IPS DF 19.7 (cell line): ENCODE measurements at regions not wholly inside any gene's neighbourhood (a gene's known extent, or its start where the extent isn't known, plus 50 kb on each side); places are given as distances from the start of the nearest gene placed in this dataset.
A peak's percentile ranks its signal among the peaks of the same experiment; 100 is the strongest.
"Not testable (repeated sequence)": the region's sequence is repeated elsewhere in the genome, so short reads cannot be mapped to it uniquely, and the experiment has no call there.

Experiments used
- DNase-seq: peaks from one replicate; pipeline ENCODE4 v3.0.0-alpha.2; 2013; ENCODE audit warnings: low read depth, low spot score

DNA sequence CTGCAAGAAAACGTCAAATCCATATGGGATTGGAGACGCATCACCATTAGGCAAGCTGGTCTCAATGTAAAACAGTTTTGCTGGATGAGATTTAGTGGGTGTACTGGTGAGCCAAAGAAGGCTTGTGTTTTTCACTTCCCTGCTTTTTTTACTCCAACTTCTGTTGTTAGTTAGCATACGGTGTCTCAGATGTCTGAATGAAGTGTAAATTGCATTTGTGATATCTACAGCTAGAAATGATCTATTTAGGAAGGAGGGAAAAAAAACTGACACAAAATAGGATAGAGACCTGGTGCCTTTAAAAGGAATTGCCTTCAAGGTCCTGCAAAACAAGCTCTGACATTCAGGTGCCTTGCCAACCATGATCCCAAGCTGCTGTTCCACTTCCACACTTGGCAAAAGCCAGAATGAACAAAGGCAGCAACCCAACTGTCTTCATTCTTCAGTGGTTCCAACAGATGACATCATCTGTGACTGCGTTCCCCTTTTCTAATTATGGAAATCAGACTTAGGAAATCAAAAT lies 104.2 kb upstream of the RAI14 start:
- DNase-seq, result no peak

DNA sequence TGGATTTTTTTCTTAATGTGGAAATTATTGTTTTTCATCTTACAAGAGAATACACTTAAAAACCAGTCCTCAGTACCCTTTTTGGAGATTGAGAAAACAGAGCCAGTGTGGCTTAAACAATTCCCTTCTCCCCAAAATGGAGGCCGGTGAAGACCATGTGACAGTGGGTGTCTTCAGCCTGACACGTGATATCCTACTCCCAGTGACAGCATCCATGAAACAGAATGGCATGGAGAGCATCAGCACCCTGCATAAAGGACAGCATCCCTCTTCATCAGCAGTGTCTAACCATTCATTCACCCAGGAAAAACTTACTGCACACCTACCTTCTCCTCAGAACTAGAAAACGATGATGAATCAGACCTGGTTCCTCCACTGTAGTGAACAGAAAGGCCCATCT lies 103.4 kb upstream of the RAI14 start:
- no peak for DNase-seq

DNA sequence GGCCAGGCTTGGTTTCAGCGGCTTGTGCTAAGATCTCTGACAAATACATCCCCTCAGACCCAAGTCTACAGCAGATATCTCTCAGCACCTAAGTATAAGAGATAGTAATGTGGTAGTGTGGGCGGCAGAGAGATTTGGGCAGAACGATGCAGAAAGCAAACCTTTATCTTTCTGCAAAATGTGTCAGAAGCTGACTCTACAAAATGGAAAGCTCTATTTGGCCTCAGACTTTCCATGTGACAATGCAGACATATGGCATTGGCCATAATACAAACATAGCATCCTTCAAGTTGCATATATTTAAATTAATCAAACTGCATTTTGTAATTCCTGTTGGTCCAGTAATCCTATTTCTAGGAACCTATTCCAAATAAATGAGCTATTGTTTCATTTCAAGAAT lies 102.5 kb upstream of the RAI14 start:
- no peak for DNase-seq

DNA sequence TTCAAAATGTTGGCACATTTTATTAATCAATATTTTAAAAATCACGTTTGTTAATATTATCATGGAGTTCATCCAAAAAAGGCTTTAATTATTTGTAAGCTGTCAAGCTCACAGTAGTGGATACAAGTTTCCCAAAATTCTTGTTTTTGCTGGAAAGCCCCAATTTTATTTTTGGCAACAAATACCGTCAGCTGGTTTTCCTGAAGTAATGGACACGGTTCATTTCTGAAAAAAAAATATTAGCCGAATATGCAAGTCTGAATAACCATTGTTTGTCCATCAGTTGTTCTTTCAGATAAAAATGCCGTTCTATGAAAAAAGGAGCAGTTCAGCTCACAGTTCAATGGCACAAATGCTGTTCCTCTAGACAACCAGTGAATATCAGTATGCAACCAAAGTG lies 101.5 kb upstream of the RAI14 start:
- no peak for DNase-seq

DNA sequence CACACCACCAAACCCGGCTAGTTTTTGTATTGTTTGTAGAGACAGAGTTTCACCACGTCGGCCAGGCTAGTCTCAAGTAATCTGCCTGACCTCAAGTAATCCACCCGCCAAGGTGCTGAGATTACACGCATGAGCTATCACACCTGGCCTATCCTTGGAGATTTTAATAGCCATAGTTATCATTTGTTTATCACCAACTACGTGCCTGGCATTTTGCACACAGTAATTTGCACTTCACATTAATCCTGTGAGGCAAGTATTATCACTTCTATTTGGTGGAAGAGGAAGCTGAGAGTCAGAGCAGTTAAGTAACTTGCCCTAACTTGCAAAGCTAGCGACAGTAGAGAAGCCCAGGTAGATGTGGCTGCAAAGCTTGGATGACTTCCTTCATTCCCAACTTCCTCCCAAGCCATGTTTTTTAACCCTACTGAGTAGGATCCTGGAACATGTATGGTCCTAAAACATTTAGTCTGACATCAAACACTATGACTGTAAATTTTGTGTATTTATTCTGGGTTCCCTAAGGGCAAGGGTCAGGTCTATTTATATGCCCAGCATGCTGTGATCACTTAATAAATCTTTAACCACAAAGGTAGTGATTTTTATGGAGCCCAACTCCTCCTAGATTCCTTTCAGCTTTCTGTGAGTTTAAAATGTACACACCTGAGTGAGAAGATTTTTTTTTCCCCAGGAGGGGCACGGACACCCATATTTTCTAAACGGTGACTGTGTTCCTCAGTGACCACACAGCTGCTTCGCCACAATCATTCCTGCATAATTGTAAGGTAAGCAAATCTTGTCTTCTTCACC lies 100.2 kb upstream of the RAI14 start:
- no peak for DNase-seq

DNA sequence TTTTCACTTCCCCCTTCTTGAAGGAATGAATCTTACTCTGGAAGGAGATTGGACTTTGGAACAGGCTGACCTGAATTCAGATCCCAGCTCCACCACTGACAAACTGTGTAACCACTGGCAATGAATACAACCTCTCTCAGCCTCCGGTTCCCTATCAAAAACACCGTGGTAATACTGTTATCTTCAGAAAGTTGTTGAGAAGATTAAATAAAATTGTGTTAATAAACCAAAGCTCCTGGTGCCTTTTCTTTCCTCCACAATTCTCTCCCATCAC lies 99.7 kb upstream of the RAI14 start:
- DNase-seq, result no peak

DNA sequence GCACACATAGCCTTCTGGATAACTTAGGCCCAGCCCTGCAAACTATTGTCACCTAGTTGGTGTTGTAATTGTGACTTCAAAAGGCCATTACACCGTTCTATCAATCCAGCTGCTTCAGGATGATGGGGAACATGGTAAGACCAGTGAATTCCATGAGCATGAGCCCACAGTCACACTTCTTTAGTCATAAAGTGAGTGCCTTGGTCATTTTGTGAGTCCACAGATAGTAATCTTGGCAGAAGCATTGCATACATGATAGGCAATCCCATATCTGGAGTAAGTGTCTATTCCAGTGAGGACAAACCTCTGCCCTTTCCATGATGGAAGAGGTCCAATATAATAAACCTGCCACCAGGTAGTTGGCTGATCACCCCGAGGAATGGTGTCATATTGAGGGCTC lies 94.5 kb upstream of the RAI14 start:
- DNase-seq, result not testable (repeated sequence)

DNA sequence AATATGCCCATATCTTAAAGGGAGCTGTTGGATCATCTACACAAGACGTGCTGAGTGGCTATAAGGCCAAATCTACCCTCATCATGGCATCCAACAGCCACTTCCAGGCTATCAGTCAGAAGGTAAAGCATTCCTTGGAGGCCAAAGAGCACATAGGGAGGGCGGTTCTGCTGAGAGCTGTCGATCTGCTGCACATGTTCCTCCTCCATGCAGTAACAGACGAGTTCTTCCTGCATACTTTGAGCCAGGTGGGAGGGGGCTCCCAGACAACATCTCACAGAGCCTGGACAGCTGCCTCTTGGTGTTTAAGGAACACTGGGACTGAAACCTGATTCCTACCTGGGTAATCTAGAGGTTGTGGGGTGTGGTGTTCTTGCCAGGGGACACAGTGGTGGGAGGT lies 93.3 kb upstream of the RAI14 start:
- DNase-seq, result no peak

DNA sequence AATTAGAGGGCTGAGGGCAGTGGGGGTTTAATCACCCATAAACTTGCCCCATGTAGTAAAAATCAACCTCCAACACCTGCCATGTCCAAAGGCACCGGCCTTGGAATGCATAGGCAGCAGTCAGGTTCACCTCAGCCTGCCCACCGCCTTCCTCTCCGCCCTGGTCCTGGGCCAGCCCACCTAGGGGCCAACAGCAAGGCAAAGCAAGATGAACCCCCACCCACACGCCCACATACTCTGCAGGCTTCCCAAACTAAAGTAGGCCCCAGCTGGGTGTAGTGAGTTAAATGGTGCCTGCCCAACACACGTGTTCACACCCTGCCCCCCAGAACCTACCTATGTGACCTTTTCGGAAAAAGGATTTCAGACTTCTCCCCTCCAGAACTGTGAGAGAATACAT lies 92.9 kb upstream of the RAI14 start:
- DNase-seq, result no peak

DNA sequence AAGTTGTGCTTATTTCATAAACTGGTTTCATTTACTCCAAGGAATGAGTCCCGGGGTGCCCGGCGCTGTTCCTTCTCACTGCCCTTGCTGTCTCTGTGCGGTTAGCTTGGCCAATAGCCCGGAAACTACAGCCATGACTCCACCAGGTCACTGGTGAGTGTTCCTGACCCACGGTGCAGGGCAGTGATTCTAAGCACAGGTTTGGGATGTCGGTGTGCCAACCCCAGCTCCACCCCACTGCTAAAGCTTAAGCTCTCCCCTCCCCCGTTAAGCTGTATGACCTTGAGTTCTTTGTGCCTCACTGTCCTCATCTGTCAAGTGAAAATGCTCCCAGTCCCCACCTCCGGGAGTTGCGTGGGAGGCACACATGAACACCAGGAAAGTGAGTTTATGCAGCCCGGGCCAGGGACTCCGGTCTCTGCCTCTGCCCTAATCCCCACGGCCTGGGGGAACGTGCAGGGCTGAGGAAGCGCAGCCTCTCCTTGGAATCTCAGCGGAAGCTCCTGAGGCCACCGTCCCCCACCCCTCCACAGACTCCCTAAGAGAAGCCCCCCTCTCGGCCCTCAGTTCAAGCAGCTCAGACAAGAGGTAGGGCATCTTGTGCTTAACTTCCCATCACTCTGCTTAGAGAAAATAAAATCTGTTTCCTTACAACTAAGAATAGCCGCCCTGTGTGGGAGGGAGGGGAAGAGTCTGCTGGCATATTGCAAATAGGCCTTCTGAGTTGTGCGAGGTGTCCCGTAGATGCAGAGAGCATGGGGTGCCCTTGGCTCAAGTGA lies 92.0 kb upstream of the RAI14 start:
- no peak for DNase-seq

DNA sequence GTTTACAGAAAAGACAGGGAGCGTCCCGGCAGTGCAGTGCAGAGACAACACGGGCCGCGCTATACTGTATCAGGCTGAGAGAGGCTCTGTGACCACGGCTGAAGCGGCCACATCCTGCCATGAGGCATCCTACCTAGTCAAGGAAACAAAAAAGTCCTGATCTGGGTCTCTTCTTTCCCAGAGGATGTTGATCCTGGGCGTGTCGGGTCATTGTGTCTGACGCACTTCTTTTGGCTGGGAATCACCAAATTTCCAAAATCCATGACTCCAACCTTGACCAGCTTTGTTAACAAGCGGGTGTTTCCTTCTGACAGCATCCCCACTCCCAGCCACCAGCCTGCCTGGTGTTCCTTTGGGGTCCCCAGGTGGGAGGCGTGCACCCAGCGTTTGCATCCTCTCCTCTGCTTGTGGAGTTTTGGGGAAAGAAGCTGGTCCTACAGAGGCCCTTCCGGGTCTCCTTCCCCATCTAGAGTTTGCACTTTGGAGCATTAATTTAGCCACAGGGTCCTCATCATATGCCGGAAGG lies 91.4 kb upstream of the RAI14 start:
- DNase-seq, result no peak

DNA sequence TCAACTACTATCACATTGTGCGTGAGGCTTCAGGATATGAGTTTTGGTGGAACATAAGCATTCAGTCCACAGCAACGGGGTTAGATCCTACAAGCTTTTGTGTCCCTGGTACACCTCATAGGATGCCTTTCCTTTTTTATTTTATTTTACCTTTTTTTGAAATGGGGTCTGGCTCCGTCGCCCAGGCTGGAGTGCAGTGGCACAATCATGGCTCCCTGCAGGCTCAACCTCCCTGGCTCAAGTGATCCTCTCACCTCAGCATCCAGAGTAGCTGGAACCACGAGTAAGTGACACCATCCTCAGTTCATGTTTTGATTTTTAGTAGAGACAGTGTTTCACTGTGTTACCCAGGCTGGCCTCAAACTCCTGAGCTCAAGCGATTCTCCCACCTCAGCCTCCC lies 86.0 kb upstream of the RAI14 start:
- no peak for DNase-seq

DNA sequence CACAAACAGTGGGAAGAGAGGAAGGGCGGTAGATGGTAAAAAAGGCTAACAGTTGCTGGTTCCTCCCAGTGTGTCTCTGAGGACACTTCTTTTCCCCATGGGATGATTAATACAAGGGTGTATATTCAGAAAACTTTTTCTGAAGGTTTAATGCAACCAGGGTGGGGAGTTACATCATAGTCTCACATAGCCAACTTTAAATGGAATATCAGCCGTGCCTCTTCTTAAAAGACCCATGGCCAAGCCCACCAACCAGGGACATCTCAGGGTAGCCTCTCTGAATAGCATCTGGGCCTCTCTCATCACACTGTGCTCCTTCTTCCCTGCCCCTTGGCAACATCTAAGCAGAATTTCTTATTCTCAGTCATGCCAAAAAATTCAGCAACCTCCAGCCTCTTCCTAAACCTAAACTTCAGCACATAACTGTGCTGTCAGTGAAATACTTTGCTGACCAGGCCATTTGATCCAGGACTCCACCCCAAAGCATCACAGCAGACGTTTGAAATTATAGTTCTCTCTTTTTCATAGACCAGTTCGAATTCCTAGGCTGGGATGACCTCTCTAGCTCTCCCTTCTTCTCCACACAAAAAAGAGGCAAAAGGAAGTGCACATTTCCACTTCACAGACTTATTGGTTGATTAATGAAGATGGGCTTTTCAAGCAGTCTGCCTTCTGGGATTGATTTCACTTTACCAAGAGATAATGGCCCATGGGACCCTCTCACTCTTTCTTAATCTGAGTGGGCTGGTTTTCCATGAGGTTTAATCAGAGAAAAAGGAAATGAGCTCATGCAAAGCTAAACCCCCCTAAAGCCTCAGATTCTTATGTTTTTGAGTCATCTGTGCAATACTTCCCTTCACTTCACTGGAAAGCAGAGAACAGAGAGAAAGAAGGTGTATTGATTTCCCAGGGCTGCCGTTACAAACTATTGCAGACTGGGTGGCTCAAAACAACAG lies 85.1 kb upstream of the RAI14 start:
- no peak for DNase-seq

DNA sequence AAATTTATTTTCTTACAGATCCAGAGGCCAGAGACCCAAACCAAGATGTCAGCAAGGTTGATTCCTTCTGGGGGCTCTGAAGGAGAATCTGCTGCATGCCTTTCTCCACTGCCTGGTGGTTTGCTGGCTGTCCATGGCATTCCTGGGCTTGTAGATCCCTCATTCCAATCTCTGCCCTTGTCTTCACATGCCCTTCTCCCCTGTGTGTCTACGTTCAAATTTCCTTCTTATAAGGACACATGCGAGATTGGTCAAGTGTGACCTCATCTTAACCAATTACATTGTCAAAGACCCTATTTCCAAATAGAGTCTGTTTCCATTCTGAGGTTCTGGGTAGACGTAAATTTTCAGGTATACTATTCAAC lies 84.5 kb upstream of the RAI14 start:
- DNase-seq, result no peak

DNA sequence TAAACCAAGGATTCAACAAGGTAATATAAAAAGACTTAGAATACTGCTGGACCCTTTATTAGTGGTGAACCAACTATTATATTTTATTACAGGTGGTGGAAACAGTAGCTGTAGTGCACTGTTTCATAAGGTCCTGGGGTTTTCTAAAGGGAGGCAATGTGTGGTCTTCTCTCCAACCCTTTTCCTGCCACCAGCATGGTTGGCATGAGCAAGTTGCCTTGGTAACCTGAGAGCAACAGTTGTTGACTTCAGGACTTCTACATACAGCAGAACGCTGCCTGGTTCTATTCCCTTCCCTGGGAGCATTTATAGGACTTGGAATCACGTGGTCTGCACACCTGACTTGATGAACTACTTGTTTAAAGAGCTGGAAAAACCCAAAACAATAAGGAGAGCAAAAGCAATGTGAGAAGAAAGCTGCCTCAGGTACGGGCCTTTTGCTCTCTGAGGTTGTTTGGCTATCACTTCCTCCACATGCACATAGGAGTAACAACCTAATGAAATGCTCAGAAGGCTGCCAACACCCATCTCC lies 81.1 kb upstream of the RAI14 start:
- no peak for DNase-seq

DNA sequence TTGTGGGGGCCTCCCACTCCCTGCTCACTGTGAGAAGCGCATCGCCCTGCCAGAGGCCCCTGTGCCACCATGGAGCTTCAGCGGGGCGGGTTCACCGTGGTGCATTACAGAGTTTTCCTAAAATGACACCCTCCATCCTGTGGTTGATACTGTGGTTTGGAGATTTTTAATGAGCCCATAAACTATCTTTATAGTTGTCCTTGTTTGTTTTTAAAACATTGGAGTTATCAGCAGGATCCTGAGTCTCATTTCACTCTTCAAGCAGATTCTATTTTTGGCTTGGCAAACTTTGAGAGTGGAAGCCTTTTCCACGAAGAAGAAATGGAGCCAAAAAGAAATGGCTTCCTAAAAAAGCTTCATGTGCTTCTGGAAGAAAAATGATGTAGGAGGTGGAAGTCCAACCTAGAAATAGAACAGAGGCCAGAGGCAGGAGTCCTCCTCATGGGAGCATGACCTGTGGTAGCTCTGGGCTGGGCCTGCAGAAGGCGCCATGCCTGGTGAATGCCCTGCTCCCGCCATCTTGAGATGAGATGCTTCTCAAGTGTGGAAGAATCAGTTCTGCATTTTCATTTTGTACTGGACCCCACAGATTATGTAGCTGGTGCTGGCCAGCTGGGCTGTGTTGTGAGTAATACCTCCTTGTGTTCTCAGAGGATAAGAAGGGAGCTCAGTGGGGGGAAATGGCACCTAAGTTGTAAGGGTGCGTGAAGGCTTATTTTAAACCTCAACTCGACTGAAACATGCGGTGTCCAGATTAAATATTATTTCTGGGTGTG lies 79.0 kb upstream of the RAI14 start:
- DNase-seq, result no peak

DNA sequence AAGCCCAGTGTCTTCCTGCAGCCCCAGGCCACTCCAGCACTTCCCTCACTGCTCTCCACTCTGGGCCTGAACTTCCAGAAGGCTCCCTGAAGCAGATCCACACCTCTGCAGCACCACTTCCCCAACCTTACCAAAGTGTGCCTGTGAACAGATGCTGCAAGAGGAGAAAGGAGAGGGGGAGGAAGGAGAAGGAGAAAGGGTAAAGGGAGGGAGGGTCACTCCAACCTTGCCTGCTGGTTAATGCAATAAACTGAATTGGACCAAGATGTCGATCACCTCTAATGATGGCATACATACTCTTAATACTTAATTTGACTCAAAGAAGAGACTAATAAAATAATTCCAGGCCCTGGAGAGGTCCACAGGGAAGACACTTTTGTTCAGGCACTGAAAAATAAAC lies 77.2 kb upstream of the RAI14 start:
- DNase-seq, result no peak

DNA sequence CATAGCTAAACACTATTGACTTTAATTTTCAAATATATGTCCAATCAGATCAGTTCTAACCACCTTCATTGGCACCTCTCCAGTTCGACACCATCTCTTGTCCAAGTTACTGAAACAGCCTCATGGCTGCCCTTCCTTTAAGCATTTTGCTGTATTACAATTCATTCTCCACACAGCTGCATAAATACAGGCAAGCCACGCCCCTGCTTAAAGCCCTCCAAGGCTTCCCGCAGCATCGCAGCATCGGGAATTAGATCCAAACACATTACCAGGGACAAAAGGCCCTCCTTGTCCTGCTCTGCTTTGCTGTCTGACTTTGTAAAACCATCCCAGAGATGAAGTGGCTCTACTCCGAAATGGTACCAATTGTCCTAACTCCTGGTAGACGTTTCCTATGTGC lies 75.1 kb upstream of the RAI14 start:
- DNase-seq, result no peak

DNA sequence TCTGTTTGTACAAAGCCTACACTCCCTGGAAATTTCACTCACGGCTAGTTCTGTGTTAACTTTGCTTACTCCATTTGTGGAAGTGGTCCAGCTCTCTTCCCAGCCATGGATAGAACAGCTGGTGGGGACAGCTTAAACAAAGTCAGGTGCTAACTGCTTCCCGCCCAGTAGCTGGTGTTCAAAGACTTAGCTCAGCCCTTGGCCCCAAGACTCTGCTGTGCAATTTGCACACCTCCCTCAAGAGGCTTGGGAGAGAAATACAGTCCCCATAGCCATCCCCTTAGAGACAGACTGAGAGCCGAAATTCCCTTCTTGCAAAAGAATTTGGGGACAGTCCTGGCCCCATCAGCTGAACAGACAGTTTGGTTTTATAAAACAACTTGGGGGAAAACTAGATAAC lies 73.8 kb upstream of the RAI14 start:
- peak; percentile 15 for DNase-seq

DNA sequence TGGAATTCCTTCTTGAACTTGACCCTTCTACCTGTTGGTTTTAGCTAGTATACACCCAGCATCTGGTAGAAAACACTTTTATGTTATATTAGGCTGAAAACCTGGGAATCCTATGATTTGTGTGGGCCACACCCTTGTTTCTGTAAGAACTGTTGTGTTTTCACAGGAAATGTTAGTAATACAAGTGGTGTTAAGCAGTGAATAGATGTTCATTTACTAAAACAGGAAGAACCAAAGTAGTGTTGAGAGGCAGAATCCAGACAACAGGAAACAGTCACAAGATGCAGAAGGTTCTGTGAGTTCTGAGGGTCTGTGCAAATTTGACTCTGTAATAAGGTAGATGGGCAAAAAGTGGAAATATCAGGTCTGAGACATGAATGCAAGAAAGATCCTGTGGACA lies 73.0 kb upstream of the RAI14 start:
- DNase-seq, result no peak

DNA sequence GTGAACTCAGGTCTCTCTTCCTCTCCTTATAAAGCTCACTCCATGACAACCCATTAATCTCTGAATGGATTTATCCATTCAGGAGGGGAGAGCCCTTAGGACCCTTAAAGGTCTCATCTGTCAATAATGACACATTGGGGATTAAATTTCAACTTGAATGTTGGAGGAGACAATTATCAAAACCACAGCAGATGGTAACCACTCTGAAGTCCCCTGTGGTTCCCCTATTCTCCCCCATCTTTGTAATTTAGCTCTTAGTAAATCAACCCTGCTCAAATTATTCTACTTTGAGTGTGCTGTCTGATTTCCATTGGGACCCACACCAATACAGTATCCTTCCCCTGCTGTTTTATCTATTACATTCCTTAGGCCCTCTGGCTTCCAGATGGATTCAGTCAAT lies 72.0 kb upstream of the RAI14 start:
- no peak for DNase-seq
